Suprapubic skin (tissue), 4 donors: ENCODE measurements at regions not wholly inside any gene's neighbourhood (a gene's known extent, or its start where the extent isn't known, plus 50 kb on each side); places are given as distances from the start of the nearest gene placed in this dataset.

Experiments
- EP300 ChIP-seq: sonication (generic); formaldehyde crosslinking; IDR thresholded peaks from one replicate; pipeline ENCODE4 v1.6.1; 2017; ENCODE audit warnings: antibody characterized with exemption
- POLR2AphosphoS5 ChIP-seq, 3 donors: sonication (generic); formaldehyde crosslinking; IDR thresholded peaks; one replicate each; pipeline ENCODE4 v1.6.1; 2017; ENCODE audit warnings: antibody characterized with exemption in 3 of 3

DNA sequence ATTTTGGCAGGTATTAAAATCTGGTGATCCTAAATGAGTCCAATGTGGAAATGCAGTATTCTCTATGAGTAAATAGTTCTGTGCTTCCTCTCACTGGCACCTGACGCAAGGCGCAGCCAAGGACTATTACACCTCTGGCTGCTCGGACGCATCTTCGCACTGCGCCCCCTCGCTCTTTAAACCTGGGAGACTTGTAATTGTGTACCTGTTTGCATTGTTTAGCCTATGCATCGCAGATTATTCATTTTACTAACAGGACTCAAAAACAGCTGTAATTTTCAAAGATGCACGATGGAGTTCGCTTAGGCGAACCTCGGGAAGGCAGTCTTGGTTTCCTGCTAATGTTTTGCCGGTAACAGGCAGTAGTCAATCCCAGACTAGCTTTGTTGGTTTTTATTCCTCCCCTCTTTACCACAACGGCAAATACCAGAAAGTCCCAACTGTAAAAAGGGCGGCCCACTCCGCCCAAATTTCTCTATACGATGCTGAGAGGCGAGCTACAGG, 113.2 kb downstream of the KCNRG start:
- TF ChIP-seq POLR2AphosphoS5 (IDR thresholded peaks at IDR 0.05) (no peak), EP300 (no peak)
